HL-60 (cell line): ENCODE measurements at regions not wholly inside any gene's neighbourhood (a gene's known extent, or its start where the extent isn't known, plus 50 kb on each side); places are given as distances from the start of the nearest gene placed in this dataset.

Experiments
- DNase-seq, 2 experiments: peaks; one replicate each; pipeline ENCODE4 v3.0.0-alpha.2; 2010 to 2020; ENCODE audit warnings: low read depth in 1 of 2, low spot score in 1 of 2
- H3K27ac ChIP-seq: fragments of 250-450 bp; sonication (Bioruptor Pico); replicated peaks from 2 replicates; pipeline ENCODE4 v1.5.1; 2020; ENCODE audit warnings: mild to moderate bottlenecking, moderate library complexity
- H3K27me3 ChIP-seq: fragments of 250-450 bp; sonication (Bioruptor Pico); 2 replicates; pipeline ENCODE4 v1.5.1; 2021; ENCODE audit warnings: mild to moderate bottlenecking, moderate library complexity; ENCODE audit not compliant: insufficient read depth, poor library complexity, severe bottlenecking
- H3K4me3 ChIP-seq: replicated peaks from 2 replicates; pipeline ENCODE4 v1.5.1; 2011; ENCODE audit warnings: mild to moderate bottlenecking, control low read depth, low read length; ENCODE audit not compliant: insufficient read depth
- GABPA ChIP-seq: IDR thresholded peaks from 2 replicates; pipeline ENCODE4 v1.6.1; 2012; ENCODE audit warnings: low read depth
- POLR2AphosphoS5 ChIP-seq: IDR thresholded peaks from 2 replicates; pipeline ENCODE4 v1.6.1; 2012; ENCODE audit warnings: low read depth
- SPI1 ChIP-seq: IDR thresholded peaks from 2 replicates; pipeline ENCODE4 v1.6.1; 2012; ENCODE audit warnings: low read depth, mild to moderate bottlenecking, borderline replicate concordance
- TF ChIP-seq, protein P1 (sequence below): IDR thresholded peaks from 2 replicates; pipeline ENCODE4 v1.6.1; 2012; ENCODE audit warnings: low read depth; ENCODE audit not compliant: insufficient replicate concordance
- TF ChIP-seq, protein P2 (sequence below): IDR thresholded peaks from one replicate; pipeline ENCODE4 v1.5.1; 2011; ENCODE audit warnings: low read length, control low read depth, inconsistent platforms; ENCODE audit not compliant: insufficient read depth

DNA sequence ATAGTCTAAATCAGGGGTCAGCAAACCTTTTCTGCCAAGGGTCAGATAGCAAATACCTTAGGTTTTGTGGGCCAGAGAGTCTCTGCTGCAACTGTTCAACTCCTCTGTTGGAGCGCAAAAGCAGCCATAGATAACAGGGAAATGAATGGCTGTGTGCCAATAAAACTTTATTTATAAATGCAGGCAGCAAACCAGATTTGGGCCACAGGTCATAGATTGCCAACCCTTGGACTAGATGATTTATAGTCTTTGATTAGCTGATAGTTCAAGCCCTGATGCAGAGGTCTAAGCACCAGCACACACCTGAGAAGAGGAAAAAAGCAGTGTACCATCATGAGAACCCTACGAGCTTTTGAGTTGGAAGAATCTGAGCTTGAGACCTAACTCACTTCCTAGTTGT lies 86.0 kb upstream of the DYNLRB2 start:
- H3K4me3 ChIP-seq, result no peak overlapping the region
- H3K27me3 ChIP-seq, result peaks cover 2% of the 10 kb centered on the region
- H3K27ac ChIP-seq, result no peak overlapping the region
- TF ChIP-seq GABPA (no peak), SPI1 (no peak), POLR2AphosphoS5 (no peak)
- TF ChIP-seq, protein P1, sequence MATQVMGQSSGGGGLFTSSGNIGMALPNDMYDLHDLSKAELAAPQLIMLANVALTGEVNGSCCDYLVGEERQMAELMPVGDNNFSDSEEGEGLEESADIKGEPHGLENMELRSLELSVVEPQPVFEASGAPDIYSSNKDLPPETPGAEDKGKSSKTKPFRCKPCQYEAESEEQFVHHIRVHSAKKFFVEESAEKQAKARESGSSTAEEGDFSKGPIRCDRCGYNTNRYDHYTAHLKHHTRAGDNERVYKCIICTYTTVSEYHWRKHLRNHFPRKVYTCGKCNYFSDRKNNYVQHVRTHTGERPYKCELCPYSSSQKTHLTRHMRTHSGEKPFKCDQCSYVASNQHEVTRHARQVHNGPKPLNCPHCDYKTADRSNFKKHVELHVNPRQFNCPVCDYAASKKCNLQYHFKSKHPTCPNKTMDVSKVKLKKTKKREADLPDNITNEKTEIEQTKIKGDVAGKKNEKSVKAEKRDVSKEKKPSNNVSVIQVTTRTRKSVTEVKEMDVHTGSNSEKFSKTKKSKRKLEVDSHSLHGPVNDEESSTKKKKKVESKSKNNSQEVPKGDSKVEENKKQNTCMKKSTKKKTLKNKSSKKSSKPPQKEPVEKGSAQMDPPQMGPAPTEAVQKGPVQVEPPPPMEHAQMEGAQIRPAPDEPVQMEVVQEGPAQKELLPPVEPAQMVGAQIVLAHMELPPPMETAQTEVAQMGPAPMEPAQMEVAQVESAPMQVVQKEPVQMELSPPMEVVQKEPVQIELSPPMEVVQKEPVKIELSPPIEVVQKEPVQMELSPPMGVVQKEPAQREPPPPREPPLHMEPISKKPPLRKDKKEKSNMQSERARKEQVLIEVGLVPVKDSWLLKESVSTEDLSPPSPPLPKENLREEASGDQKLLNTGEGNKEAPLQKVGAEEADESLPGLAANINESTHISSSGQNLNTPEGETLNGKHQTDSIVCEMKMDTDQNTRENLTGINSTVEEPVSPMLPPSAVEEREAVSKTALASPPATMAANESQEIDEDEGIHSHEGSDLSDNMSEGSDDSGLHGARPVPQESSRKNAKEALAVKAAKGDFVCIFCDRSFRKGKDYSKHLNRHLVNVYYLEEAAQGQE, result no peak
- TF ChIP-seq, protein P2, sequence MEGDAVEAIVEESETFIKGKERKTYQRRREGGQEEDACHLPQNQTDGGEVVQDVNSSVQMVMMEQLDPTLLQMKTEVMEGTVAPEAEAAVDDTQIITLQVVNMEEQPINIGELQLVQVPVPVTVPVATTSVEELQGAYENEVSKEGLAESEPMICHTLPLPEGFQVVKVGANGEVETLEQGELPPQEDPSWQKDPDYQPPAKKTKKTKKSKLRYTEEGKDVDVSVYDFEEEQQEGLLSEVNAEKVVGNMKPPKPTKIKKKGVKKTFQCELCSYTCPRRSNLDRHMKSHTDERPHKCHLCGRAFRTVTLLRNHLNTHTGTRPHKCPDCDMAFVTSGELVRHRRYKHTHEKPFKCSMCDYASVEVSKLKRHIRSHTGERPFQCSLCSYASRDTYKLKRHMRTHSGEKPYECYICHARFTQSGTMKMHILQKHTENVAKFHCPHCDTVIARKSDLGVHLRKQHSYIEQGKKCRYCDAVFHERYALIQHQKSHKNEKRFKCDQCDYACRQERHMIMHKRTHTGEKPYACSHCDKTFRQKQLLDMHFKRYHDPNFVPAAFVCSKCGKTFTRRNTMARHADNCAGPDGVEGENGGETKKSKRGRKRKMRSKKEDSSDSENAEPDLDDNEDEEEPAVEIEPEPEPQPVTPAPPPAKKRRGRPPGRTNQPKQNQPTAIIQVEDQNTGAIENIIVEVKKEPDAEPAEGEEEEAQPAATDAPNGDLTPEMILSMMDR, result no peak
- no peak for DNase-seq

DNA sequence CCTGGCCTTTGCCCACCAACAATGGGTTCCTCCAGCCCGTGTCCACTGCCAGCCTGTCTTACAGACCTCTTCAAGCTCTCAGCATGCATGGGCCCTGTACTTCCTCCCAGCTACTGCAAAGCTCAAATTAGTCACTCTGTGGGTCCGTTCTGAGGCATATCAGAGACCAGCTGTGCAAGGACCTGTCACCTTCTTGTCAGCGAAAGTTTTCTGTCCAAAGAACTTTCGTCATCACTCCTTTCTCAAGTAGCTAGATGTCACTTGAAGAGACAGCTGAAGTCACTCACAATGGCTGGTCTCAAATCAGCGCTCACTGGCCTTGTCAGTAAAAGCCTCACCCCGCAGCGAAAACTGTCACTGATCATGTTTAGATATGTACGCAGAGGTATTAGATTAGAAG lies 91.4 kb upstream of the DYNLRB2 start:
- H3K27me3 ChIP-seq, result no peaks in the 10 kb centered on the region
- no peak overlapping the region for H3K4me3 ChIP-seq
- no peak for DNase-seq
- H3K27ac ChIP-seq, result no peak overlapping the region
- TF ChIP-seq, protein P1, result no peak
- TF ChIP-seq SPI1 (no peak), POLR2AphosphoS5 (no peak), GABPA (no peak)

DNA sequence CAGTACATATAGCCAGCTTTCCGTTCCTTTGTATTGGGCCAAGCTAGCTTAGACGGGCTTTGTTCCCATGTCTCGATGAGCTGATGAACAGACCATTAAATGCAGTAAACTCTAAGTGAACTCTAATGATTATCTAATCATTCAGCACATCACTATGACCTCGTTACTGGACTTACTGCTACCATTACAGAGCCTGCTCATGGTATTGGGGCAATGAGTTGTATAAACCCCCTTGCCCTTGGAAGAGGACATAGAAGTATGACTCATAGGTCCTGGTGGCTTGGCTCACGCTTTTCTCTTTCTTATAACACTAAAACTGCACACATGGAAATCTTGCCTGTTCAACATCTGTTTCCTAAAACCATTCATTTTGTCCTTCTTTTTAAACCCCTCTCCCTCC lies 93.6 kb upstream of the DYNLRB2 start:
- TF ChIP-seq, protein P1, result no peak
- no peaks in the 10 kb centered on the region for H3K27me3 ChIP-seq
- no peak overlapping the region for H3K27ac ChIP-seq
- DNase-seq, result no peak
- H3K4me3 ChIP-seq, result no peak overlapping the region

DNA sequence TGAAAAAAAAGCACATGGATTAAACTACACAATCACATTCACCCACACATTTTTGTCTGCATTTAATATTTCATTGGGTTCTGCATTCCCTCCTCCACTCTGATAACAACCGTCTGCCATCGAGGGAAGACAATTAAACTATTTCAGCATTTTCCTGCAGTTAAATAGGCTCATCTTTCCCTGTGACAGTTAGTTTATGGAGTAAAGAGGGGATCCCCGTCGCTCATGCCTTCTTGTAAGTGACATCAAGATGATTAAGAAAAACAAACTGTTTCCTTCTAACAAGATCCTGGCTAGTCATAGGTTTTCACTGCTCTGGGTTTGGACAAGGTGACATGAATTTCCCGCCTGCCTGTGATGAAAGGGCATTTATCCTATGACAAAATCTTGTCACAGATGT lies 98.0 kb upstream of the DYNLRB2 start:
- Histone ChIP-seq H3K4me3 (no peak overlapping the region), H3K27ac (no peak overlapping the region), H3K27me3 (no peaks in the 10 kb centered on the region)
- no peak for DNase-seq
- TF ChIP-seq, protein P2, result no peak
- TF ChIP-seq POLR2AphosphoS5, result no peak
- TF ChIP-seq SPI1, result no peak
- TF ChIP-seq, protein P1, result no peak
- no peak for TF ChIP-seq GABPA
